DND-41 (cell line): ENCODE measurements at regions not wholly inside any gene's neighbourhood (a gene's known extent, or its start where the extent isn't known, plus 50 kb on each side); places are given as distances from the start of the nearest gene placed in this dataset.

Experiments
- ATAC-seq: fragments of 200-7000 bp; cut with Tn5 transposase; 3 replicates; pipeline ENCODE4 v1.9.1; 2021; ENCODE audit warnings: low read depth; ENCODE audit not compliant: insufficient read depth
- DNase-seq: peaks from one replicate; pipeline ENCODE4 v3.0.0-alpha.2; 2020
- H2AFZ ChIP-seq: 2 replicates; pipeline ENCODE4 v1.6.0; 2012; ENCODE audit warnings: low read depth, low read length
- H3K27ac ChIP-seq: 2 replicates; pipeline ENCODE4 v1.5.1; 2012; ENCODE audit warnings: low read length, inconsistent platforms
- H3K27me3 ChIP-seq: fragments of 200-600 bp; sonication (generic); 2 replicates; pipeline ENCODE4 v1.6.0; 2012; ENCODE audit warnings: low read length, mild to moderate bottlenecking, inconsistent platforms; ENCODE audit not compliant: insufficient read depth, poor library complexity
- H3K36me3 ChIP-seq: 2 replicates; pipeline ENCODE4 v1.5.1; 2012; ENCODE audit warnings: low read length, inconsistent platforms; ENCODE audit not compliant: insufficient read depth
- H3K4me1 ChIP-seq: 2 replicates; pipeline ENCODE4 v1.5.1; 2012; ENCODE audit warnings: mild to moderate bottlenecking, low read length; ENCODE audit not compliant: insufficient read depth
- H3K4me2 ChIP-seq: 2 replicates; pipeline ENCODE4 v1.6.0; 2012; ENCODE audit warnings: mild to moderate bottlenecking, moderate library complexity, low read length, inconsistent platforms; ENCODE audit not compliant: insufficient read depth
- H3K4me3 ChIP-seq, 2 experiments: fragments of 200-600 bp in 1 of 2; shearing (Covaris generic) in 1 of 2; 2 replicates each; pipeline ENCODE4 v1.5.1; 2012 to 2016; ENCODE audit warnings: inconsistent platforms in 2 of 2, low read length in 2 of 2, mild to moderate bottlenecking in 2 of 2, low read depth in 1 of 2, moderate library complexity in 1 of 2
- H3K79me2 ChIP-seq: 2 replicates; pipeline ENCODE4 v1.6.0; 2012; ENCODE audit warnings: low read length, inconsistent platforms; ENCODE audit not compliant: insufficient read depth
- H3K9ac ChIP-seq: 2 replicates; pipeline ENCODE4 v1.6.0; 2012; ENCODE audit warnings: low read depth, mild to moderate bottlenecking, inconsistent platforms, low read length, moderate library complexity
- H3K9me3 ChIP-seq: 2 replicates; pipeline ENCODE4 v1.5.1; 2012; ENCODE audit warnings: low read length, moderate library complexity, mild to moderate bottlenecking, inconsistent platforms; ENCODE audit not compliant: insufficient read depth, severe bottlenecking
- H4K20me1 ChIP-seq: 2 replicates; pipeline ENCODE4 v1.6.0; 2012; ENCODE audit warnings: low read length; ENCODE audit not compliant: insufficient read depth
- CTCF ChIP-seq: IDR thresholded peaks from 2 replicates; pipeline ENCODE4 v1.5.1; 2012; ENCODE audit warnings: borderline replicate concordance, low read length, moderate library complexity, mild to moderate bottlenecking; ENCODE audit not compliant: poor library complexity, severe bottlenecking; ENCODE audit errors: extremely low read depth
- EZH2 ChIP-seq: IDR thresholded peaks from 3 replicates; pipeline ENCODE4 v1.6.1; 2012; ENCODE audit warnings: borderline replicate concordance, low read depth, mild to moderate bottlenecking, moderate library complexity, low read length, inconsistent platforms; ENCODE audit not compliant: severe bottlenecking

- Histone ChIP-seq H3K27me3 (peaks cover 10% of the 10 kb centered on the region), H3K4me2 (no peak overlapping the region), H3K27ac (no peak overlapping the region), H3K4me3 (no peak overlapping the region), H3K36me3 (no peaks in the 10 kb centered on the region), H3K9me3 (no peaks in the 10 kb centered on the region), H3K9ac (no peak overlapping the region), H2AFZ (no peak overlapping the region), H3K79me2 (no peaks in the 10 kb centered on the region), H3K4me1 (peaks cover 18% of the 10 kb centered on the region), H4K20me1 (0 out of 2 replicates have a peak, but pooled peaks cover 5% of the 10 kb centered on the region)
- no peak for DNase-seq
- TF ChIP-seq EZH2 (no peak), CTCF (no peak)
- ATAC-seq: no peak
Observed at GRCh38 chr9:129484352-129485000, 136.4 kb downstream of the C9orf50 start.

GRCh38 chr9:129483415-129484351, 137.2 kb downstream of the C9orf50 start:
- peaks cover 10% of the 10 kb centered on the region for H3K4me1 ChIP-seq
- 0 out of 2 replicates have a peak, but pooled peaks cover 5% of the 10 kb centered on the region for H4K20me1 ChIP-seq
- no peak overlapping the region for H3K27ac ChIP-seq
- H3K9me3 ChIP-seq: no peaks in the 10 kb centered on the region
- no peak overlapping the region for H3K4me2 ChIP-seq
- DNase-seq (no peak), ATAC-seq (no peak)
- peaks cover 10% of the 10 kb centered on the region for H3K27me3 ChIP-seq
- H3K4me3 ChIP-seq: no peak overlapping the region
- H3K79me2 ChIP-seq: no peaks in the 10 kb centered on the region
- no peaks in the 10 kb centered on the region for H3K36me3 ChIP-seq
- no peak overlapping the region for H2AFZ ChIP-seq
- no peak overlapping the region for H3K9ac ChIP-seq
- no peak for TF ChIP-seq EZH2
- TF ChIP-seq CTCF: no peak

DNA sequence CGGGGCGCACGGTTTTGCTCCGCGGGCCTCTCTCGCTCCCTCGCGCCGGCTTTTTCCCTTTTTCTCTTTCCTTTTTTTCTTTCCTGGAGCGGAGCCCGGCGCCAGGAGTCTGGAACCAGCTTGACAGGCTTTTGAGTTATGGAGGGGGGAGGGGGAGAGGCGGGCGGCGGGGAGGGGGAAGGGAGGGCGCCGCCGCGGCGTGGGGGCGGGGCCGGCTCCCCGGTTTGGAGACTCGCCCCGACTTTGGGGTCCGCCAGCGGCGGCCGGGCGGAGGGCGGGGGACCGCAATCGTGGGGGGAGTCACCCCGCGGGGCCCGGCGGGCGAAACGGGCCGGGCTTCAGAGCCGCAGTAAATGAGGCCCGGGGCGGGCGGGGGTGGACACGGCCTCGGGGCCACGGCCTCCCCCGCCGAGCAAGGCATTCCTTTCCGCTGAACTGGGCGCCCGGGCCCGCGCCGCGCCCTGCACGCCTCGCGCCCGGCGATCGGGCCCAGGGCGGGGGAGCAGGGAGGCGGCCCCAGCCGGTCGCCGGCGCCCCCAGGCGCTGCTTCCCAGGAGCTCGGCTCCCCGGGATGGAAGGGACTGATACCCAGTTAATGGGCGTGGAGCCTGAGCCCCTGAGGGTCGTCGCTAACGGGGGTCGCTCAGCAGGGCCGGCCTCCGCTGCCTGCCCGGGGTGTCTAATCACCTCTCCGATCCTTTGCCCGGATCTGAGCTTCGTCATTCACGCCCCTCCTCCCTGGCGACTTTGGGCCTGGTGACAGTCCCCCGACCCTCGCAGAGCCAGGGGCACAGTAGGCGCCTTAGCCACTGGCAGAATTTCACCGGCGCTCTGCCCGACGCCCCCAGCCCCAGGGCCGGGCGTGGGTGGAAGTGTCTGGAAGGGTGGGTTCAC, 138.1 kb downstream of the C9orf50 start:
- Histone ChIP-seq H3K27ac (no peak overlapping the region), H3K36me3 (no peaks in the 10 kb centered on the region), H3K79me2 (no peaks in the 10 kb centered on the region), H3K9me3 (no peaks in the 10 kb centered on the region), H4K20me1 (0 out of 2 replicates have a peak, but pooled peaks cover 3% of the 10 kb centered on the region), H2AFZ (no peak overlapping the region), H3K9ac (no peak overlapping the region), H3K4me2 (no peak overlapping the region), H3K4me3 (no peak overlapping the region), H3K4me1 (peaks cover 4% of the 10 kb centered on the region), H3K27me3 (peaks cover 3% of the 10 kb centered on the region)
- TF ChIP-seq CTCF (no peak), EZH2 (no peak)
- DNase-seq (no peak), ATAC-seq (no peak)
